Stomach (tissue), 4 donors: ENCODE measurements at regions not wholly inside any gene's neighbourhood (a gene's known extent, or its start where the extent isn't known, plus 50 kb on each side); places are given as distances from the start of the nearest gene placed in this dataset.

Source experiments
- POLR2A ChIP-seq, 4 donors: fragments of 450-650 bp; IDR thresholded peaks; one replicate each; pipeline ENCODE4 v1.6.1; 2016; ENCODE audit warnings: antibody characterized with exemption in 4 of 4, control low read depth in 2 of 4, mild to moderate bottlenecking in 1 of 4, moderate library complexity in 1 of 4
- POLR2AphosphoS5 ChIP-seq, 3 donors: sonication (generic); formaldehyde crosslinking; IDR thresholded peaks; one replicate each; pipeline ENCODE4 v1.6.1; 2016; ENCODE audit warnings: antibody characterized with exemption in 3 of 3
- TF ChIP-seq, protein P1 (sequence below), 7 experiments: fragments of 450-650 bp in 4 of 7; fragments of 200-600 bp in 3 of 7; sonication (generic) in 3 of 7; IDR thresholded peaks; one replicate each; pipeline ENCODE4 v1.5.1; 2016 to 2019; ENCODE audit warnings: antibody characterized with exemption in 7 of 7, control low read depth in 2 of 7, mild to moderate bottlenecking in 1 of 7

GRCh38 chr13:74755065-74755464, 620.9 kb upstream of the KLF12 start:
- TF ChIP-seq, protein P1, sequence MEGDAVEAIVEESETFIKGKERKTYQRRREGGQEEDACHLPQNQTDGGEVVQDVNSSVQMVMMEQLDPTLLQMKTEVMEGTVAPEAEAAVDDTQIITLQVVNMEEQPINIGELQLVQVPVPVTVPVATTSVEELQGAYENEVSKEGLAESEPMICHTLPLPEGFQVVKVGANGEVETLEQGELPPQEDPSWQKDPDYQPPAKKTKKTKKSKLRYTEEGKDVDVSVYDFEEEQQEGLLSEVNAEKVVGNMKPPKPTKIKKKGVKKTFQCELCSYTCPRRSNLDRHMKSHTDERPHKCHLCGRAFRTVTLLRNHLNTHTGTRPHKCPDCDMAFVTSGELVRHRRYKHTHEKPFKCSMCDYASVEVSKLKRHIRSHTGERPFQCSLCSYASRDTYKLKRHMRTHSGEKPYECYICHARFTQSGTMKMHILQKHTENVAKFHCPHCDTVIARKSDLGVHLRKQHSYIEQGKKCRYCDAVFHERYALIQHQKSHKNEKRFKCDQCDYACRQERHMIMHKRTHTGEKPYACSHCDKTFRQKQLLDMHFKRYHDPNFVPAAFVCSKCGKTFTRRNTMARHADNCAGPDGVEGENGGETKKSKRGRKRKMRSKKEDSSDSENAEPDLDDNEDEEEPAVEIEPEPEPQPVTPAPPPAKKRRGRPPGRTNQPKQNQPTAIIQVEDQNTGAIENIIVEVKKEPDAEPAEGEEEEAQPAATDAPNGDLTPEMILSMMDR (IDR thresholded peaks at IDR 0.05) = no peak
- TF ChIP-seq POLR2A (IDR thresholded peaks at IDR 0.05) (no peak), POLR2AphosphoS5 (IDR thresholded peaks at IDR 0.05) (no peak)
